ENCODE measurements at regions not wholly inside any gene's neighbourhood (a gene's known extent, or its start where the extent isn't known, plus 50 kb on each side); places are given as distances from the start of the nearest gene placed in this dataset.

- no peaks in the 10 kb centered on the region for H3K4me1 Mint-ChIP-seq (ENCODE audit: low read depth)
- no peaks in the 10 kb centered on the region for H3K36me3 Mint-ChIP-seq (ENCODE audit: low read depth)
- no peak overlapping the region for H3K27ac Mint-ChIP-seq
- intact Hi-C loops (cut with micrococcal nuclease), result no loop called here
- DNase-seq (ENCODE audit: low spot score), result no peak
- H3K27me3 Mint-ChIP-seq (ENCODE audit: low read depth), result peaks cover 7% of the 10 kb centered on the region
- no peak overlapping the region for H3K4me3 Mint-ChIP-seq (ENCODE audit: low read depth)
- peaks cover 6% of the 10 kb centered on the region for H3K9me3 Mint-ChIP-seq
Measured at GRCh38 chr14:99094901-99095300, 177.1 kb downstream of the BCL11B start.

GRCh38 chr14:99095369-99095768 is 176.6 kb downstream of the BCL11B start:
- intact Hi-C loops (cut with micrococcal nuclease), result no loop called here
- H3K36me3 Mint-ChIP-seq (ENCODE audit: low read depth), result no peaks in the 10 kb centered on the region
- H3K27me3 Mint-ChIP-seq (ENCODE audit: low read depth), result peaks cover 7% of the 10 kb centered on the region
- H3K9me3 Mint-ChIP-seq, result peaks cover 6% of the 10 kb centered on the region
- no peak for DNase-seq (ENCODE audit: low spot score)
- no peaks in the 10 kb centered on the region for H3K4me1 Mint-ChIP-seq (ENCODE audit: low read depth)
- H3K27ac Mint-ChIP-seq, result no peak overlapping the region
- no peak overlapping the region for H3K4me3 Mint-ChIP-seq (ENCODE audit: low read depth)

GRCh38 chr14:99098199-99098598 is 173.8 kb downstream of the BCL11B start:
- intact Hi-C loops (cut with micrococcal nuclease), result no loop called here
- Mint-ChIP-seq H3K36me3 (ENCODE audit: low read depth) (no peaks in the 10 kb centered on the region), H3K27ac (no peak overlapping the region), H3K9me3 (no peaks in the 10 kb centered on the region), H3K4me1 (ENCODE audit: low read depth) (no peaks in the 10 kb centered on the region), H3K4me3 (ENCODE audit: low read depth) (no peak overlapping the region), H3K27me3 (ENCODE audit: low read depth) (no peaks in the 10 kb centered on the region)
- DNase-seq (ENCODE audit: low spot score), result no peak

- intact Hi-C loops (cut with micrococcal nuclease), result no loop called here
- H3K36me3 Mint-ChIP-seq (ENCODE audit: low read depth), result peaks cover 2% of the 10 kb centered on the region
- no peak for DNase-seq (ENCODE audit: low spot score)
- peaks cover 1% of the 10 kb centered on the region for H3K9me3 Mint-ChIP-seq
- no peak overlapping the region for H3K4me3 Mint-ChIP-seq (ENCODE audit: low read depth)
- no peaks in the 10 kb centered on the region for H3K27me3 Mint-ChIP-seq (ENCODE audit: low read depth)
- H3K4me1 Mint-ChIP-seq (ENCODE audit: low read depth), result no peaks in the 10 kb centered on the region
- no peak overlapping the region for H3K27ac Mint-ChIP-seq
Measured at GRCh38 chr14:99099051-99099787, 172.8 kb downstream of the BCL11B start.

GRCh38 chr14:99100497-99101270 is 171.3 kb downstream of the BCL11B start:
- H3K27ac Mint-ChIP-seq, result no peak overlapping the region
- peaks cover 12% of the 10 kb centered on the region for H3K9me3 Mint-ChIP-seq
- no peak overlapping the region for H3K4me3 Mint-ChIP-seq (ENCODE audit: low read depth)
- no peak for DNase-seq (ENCODE audit: low spot score)
- peaks cover 4% of the 10 kb centered on the region for H3K36me3 Mint-ChIP-seq (ENCODE audit: low read depth)
- no peaks in the 10 kb centered on the region for H3K4me1 Mint-ChIP-seq (ENCODE audit: low read depth)
- intact Hi-C loops (cut with micrococcal nuclease), result no loop called here
- H3K27me3 Mint-ChIP-seq (ENCODE audit: low read depth), result no peaks in the 10 kb centered on the region

GRCh38 chr14:99101855-99102461 is 170.0 kb downstream of the BCL11B start:
- Mint-ChIP-seq H3K36me3 (ENCODE audit: low read depth) (peaks cover 4% of the 10 kb centered on the region), H3K27ac (no peak overlapping the region), H3K27me3 (ENCODE audit: low read depth) (no peaks in the 10 kb centered on the region), H3K9me3 (peaks cover 15% of the 10 kb centered on the region), H3K4me1 (ENCODE audit: low read depth) (no peaks in the 10 kb centered on the region), H3K4me3 (ENCODE audit: low read depth) (no peak overlapping the region)
- intact Hi-C loops (cut with micrococcal nuclease), result no loop called here
- DNase-seq (ENCODE audit: low spot score), result no peak

- intact Hi-C loops (cut with micrococcal nuclease), result no loop called here
- Mint-ChIP-seq H3K36me3 (ENCODE audit: low read depth) (no peaks in the 10 kb centered on the region), H3K27me3 (ENCODE audit: low read depth) (peaks cover 34% of the 10 kb centered on the region), H3K27ac (no peak overlapping the region), H3K4me3 (ENCODE audit: low read depth) (no peak overlapping the region), H3K9me3 (no peaks in the 10 kb centered on the region), H3K4me1 (ENCODE audit: low read depth) (peaks cover 2% of the 10 kb centered on the region)
- no peak for DNase-seq (ENCODE audit: low spot score)
Measured at GRCh38 chr14:99116741-99117295, 155.2 kb downstream of the BCL11B start.

GRCh38 chr14:99117671-99118045 is 154.3 kb downstream of the BCL11B start:
- Mint-ChIP-seq H3K27me3 (ENCODE audit: low read depth) (peaks cover 34% of the 10 kb centered on the region), H3K4me3 (ENCODE audit: low read depth) (no peak overlapping the region), H3K4me1 (ENCODE audit: low read depth) (peaks cover 2% of the 10 kb centered on the region), H3K9me3 (no peaks in the 10 kb centered on the region), H3K27ac (no peak overlapping the region), H3K36me3 (ENCODE audit: low read depth) (no peaks in the 10 kb centered on the region)
- intact Hi-C loops (cut with micrococcal nuclease), result no loop called here
- DNase-seq (ENCODE audit: low spot score), result no peak

GRCh38 chr14:99118046-99118721 is 153.8 kb downstream of the BCL11B start:
- H3K36me3 Mint-ChIP-seq (ENCODE audit: low read depth), result no peaks in the 10 kb centered on the region
- intact Hi-C loops (cut with micrococcal nuclease), result no loop called here
- peaks cover 34% of the 10 kb centered on the region for H3K27me3 Mint-ChIP-seq (ENCODE audit: low read depth)
- H3K27ac Mint-ChIP-seq, result no peak overlapping the region
- no peaks in the 10 kb centered on the region for H3K9me3 Mint-ChIP-seq
- H3K4me1 Mint-ChIP-seq (ENCODE audit: low read depth), result peaks cover 2% of the 10 kb centered on the region
- DNase-seq (ENCODE audit: low spot score), result no peak
- H3K4me3 Mint-ChIP-seq (ENCODE audit: low read depth), result no peak overlapping the region

- intact Hi-C loops (cut with micrococcal nuclease), result no loop called here
- Mint-ChIP-seq H3K27ac (no peak overlapping the region), H3K4me1 (ENCODE audit: low read depth) (peaks cover 2% of the 10 kb centered on the region), H3K36me3 (ENCODE audit: low read depth) (no peaks in the 10 kb centered on the region), H3K9me3 (no peaks in the 10 kb centered on the region), H3K27me3 (ENCODE audit: low read depth) (peaks cover 31% of the 10 kb centered on the region), H3K4me3 (ENCODE audit: low read depth) (no peak overlapping the region)
- no peak for DNase-seq (ENCODE audit: low spot score)
Measured at GRCh38 chr14:99118946-99119345, 153.1 kb downstream of the BCL11B start.
